ENCODE measurements at regions not wholly inside any gene's neighbourhood (a gene's known extent, or its start where the extent isn't known, plus 50 kb on each side); places are given as distances from the start of the nearest gene placed in this dataset.

DNA sequence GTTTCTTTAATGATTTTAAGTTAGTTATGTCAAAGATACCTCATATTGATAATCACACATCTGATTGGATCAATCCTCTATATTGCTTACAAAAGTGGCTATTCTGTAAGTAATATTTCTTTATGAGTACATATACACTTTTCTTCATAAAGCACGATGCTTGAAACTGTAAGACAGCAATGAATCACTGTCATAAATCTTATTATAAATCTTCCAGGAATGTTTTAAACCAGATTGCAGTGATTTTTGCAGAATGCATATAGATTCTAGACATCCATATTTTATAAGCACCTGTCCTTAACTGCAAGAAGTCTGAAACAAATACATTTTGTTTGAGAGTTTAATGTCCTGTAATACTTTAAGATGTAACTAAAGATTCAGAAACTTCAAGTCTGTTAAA, 367.0 kb upstream of the FANCL start:
- DNase-seq (ENCODE audit: low read depth in 1 of 2, low spot score in 1 of 2), result no peak
- H3K27ac ChIP-seq (replicated peaks), result no peak overlapping the region
- TF ChIP-seq, protein P1, sequence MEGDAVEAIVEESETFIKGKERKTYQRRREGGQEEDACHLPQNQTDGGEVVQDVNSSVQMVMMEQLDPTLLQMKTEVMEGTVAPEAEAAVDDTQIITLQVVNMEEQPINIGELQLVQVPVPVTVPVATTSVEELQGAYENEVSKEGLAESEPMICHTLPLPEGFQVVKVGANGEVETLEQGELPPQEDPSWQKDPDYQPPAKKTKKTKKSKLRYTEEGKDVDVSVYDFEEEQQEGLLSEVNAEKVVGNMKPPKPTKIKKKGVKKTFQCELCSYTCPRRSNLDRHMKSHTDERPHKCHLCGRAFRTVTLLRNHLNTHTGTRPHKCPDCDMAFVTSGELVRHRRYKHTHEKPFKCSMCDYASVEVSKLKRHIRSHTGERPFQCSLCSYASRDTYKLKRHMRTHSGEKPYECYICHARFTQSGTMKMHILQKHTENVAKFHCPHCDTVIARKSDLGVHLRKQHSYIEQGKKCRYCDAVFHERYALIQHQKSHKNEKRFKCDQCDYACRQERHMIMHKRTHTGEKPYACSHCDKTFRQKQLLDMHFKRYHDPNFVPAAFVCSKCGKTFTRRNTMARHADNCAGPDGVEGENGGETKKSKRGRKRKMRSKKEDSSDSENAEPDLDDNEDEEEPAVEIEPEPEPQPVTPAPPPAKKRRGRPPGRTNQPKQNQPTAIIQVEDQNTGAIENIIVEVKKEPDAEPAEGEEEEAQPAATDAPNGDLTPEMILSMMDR (IDR thresholded peaks at IDR 0.05; ENCODE audit: insufficient read depth, low read length), result no peak
- no peak for TF ChIP-seq SPI1 (IDR thresholded peaks at IDR 0.05; ENCODE audit: borderline replicate concordance, low read depth)
- TF ChIP-seq POLR2AphosphoS5 (IDR thresholded peaks at IDR 0.05; ENCODE audit: low read depth), result no peak
- TF ChIP-seq, protein P2, sequence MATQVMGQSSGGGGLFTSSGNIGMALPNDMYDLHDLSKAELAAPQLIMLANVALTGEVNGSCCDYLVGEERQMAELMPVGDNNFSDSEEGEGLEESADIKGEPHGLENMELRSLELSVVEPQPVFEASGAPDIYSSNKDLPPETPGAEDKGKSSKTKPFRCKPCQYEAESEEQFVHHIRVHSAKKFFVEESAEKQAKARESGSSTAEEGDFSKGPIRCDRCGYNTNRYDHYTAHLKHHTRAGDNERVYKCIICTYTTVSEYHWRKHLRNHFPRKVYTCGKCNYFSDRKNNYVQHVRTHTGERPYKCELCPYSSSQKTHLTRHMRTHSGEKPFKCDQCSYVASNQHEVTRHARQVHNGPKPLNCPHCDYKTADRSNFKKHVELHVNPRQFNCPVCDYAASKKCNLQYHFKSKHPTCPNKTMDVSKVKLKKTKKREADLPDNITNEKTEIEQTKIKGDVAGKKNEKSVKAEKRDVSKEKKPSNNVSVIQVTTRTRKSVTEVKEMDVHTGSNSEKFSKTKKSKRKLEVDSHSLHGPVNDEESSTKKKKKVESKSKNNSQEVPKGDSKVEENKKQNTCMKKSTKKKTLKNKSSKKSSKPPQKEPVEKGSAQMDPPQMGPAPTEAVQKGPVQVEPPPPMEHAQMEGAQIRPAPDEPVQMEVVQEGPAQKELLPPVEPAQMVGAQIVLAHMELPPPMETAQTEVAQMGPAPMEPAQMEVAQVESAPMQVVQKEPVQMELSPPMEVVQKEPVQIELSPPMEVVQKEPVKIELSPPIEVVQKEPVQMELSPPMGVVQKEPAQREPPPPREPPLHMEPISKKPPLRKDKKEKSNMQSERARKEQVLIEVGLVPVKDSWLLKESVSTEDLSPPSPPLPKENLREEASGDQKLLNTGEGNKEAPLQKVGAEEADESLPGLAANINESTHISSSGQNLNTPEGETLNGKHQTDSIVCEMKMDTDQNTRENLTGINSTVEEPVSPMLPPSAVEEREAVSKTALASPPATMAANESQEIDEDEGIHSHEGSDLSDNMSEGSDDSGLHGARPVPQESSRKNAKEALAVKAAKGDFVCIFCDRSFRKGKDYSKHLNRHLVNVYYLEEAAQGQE (IDR thresholded peaks at IDR 0.05; ENCODE audit: insufficient replicate concordance, low read depth), result no peak
- no peak for TF ChIP-seq GABPA (IDR thresholded peaks at IDR 0.05; ENCODE audit: low read depth)
- H3K27me3 ChIP-seq (ENCODE audit: insufficient read depth, poor library complexity, severe bottlenecking), result no peaks in the 10 kb centered on the region
- H3K4me3 ChIP-seq (replicated peaks; ENCODE audit: insufficient read depth, low read length), result no peak overlapping the region

DNA sequence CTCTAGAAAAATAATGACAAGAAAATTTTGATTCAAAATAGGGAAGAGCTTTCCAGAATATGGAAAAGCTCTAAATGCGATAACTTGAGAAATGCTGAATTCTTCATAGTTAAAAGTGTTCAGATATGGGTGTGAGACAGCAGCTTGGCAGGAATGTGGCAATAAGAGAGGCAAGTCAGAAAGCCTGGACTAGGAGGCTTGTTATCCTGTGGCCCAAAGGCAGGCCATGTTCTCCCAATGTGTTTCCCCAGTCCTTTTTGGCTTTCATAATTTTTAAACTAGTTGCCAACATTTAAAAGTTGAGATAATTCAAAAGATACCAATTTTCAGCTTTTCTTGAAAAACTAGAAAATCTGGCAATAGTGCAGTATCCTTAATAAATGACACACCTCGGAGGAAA, 366.3 kb upstream of the FANCL start:
- no peaks in the 10 kb centered on the region for H3K27me3 ChIP-seq (ENCODE audit: insufficient read depth, poor library complexity, severe bottlenecking)
- no peak overlapping the region for H3K27ac ChIP-seq (replicated peaks)
- no peak overlapping the region for H3K4me3 ChIP-seq (replicated peaks; ENCODE audit: insufficient read depth, low read length)
- no peak for TF ChIP-seq SPI1 (IDR thresholded peaks at IDR 0.05; ENCODE audit: borderline replicate concordance, low read depth)
- no peak for TF ChIP-seq GABPA (IDR thresholded peaks at IDR 0.05; ENCODE audit: low read depth)
- DNase-seq (ENCODE audit: low read depth in 1 of 2, low spot score in 1 of 2), result no peak

DNA sequence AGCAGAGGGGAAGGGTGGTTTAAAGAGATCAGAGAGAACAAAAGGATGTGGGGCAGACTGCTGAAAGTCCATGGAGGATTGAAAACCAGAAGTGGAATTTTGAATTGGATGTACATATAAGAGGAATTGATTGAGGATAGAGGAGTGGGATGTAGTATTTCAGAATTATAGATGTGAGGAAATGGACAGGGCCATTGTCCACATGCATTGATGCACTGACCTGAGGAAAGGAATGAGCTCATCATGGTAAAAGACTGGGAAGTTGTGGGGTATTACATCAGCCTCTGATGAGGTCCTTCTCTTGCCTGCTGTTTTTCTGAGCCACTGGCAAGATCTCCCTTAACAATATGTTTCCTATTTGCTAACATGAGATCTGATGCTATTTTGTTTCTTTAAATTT, 365.7 kb upstream of the FANCL start:
- H3K27me3 ChIP-seq (ENCODE audit: insufficient read depth, poor library complexity, severe bottlenecking), result no peaks in the 10 kb centered on the region
- no peak for DNase-seq (ENCODE audit: low read depth in 1 of 2, low spot score in 1 of 2)
- no peak for TF ChIP-seq SPI1 (IDR thresholded peaks at IDR 0.05; ENCODE audit: borderline replicate concordance, low read depth)
- no peak for TF ChIP-seq GABPA (IDR thresholded peaks at IDR 0.05; ENCODE audit: low read depth)

DNA sequence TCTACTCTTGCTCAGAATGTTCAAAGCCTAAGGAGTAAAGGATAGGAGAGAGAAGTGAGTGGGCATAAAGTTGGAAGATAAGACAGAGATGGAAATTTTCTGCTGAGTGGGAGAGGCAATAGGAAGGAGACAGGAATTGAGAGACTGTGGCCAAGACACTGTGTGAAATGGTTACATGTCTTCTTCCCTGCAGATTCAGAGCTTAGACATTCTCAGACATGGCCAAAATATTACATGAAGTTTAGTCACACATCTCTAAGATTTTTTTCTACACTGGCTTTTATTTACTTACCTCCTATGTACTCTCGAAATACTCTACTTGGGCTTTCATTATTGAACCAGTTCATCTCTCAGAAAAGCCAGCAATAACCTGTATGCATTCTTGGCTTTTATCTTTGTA, 363.0 kb upstream of the FANCL start:
- no peak overlapping the region for H3K27ac ChIP-seq (replicated peaks)
- H3K4me3 ChIP-seq (replicated peaks; ENCODE audit: insufficient read depth, low read length), result no peak overlapping the region
- H3K27me3 ChIP-seq (ENCODE audit: insufficient read depth, poor library complexity, severe bottlenecking), result no peaks in the 10 kb centered on the region
- TF ChIP-seq, protein P2 (IDR thresholded peaks at IDR 0.05; ENCODE audit: insufficient replicate concordance, low read depth), result no peak
- DNase-seq (ENCODE audit: low read depth in 1 of 2, low spot score in 1 of 2), result no peak

More for the DNA sequence above, 365.7 kb upstream of the FANCL start:
- no peak overlapping the region for H3K4me3 ChIP-seq (replicated peaks; ENCODE audit: insufficient read depth, low read length)
- H3K27ac ChIP-seq (replicated peaks), result no peak overlapping the region

DNA sequence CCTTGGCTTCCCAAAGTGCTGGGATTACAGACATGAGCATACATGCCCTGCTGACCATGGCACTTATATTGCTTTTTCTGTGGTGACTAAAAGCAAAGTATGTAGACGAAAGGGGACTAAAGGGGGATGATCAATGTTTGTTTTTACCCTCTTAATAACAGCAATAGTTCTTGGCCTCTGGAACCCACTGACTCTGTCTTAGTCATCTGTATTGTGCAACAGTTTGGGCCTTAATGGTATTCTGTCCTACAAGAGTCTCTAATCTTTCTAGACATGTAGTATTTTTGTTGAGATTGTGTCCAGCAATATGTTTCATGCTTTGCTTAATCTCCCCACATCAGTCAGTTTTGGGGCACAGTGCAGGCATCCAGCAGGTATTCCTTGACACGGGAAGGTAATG, 359.9 kb upstream of the FANCL start:
- H3K27ac ChIP-seq (replicated peaks), result no peak overlapping the region
- peak in 1 of 2 experiments; percentile 7 for DNase-seq (ENCODE audit: low read depth in 1 of 2, low spot score in 1 of 2)
- TF ChIP-seq GABPA (IDR thresholded peaks at IDR 0.05; ENCODE audit: low read depth), result no peak
- TF ChIP-seq POLR2AphosphoS5 (IDR thresholded peaks at IDR 0.05; ENCODE audit: low read depth), result no peak
- TF ChIP-seq, protein P2 (IDR thresholded peaks at IDR 0.05; ENCODE audit: insufficient replicate concordance, low read depth), result no peak
- no peak for TF ChIP-seq SPI1 (IDR thresholded peaks at IDR 0.05; ENCODE audit: borderline replicate concordance, low read depth)
- TF ChIP-seq, protein P1 (IDR thresholded peaks at IDR 0.05; ENCODE audit: insufficient read depth, low read length), result no peak

More for the DNA sequence above, 359.9 kb upstream of the FANCL start:
- no peaks in the 10 kb centered on the region for H3K27me3 ChIP-seq (ENCODE audit: insufficient read depth, poor library complexity, severe bottlenecking)
- no peak overlapping the region for H3K4me3 ChIP-seq (replicated peaks; ENCODE audit: insufficient read depth, low read length)

Measured in HL-60 (cell line).